ENCODE measurements at regions not wholly inside any gene's neighbourhood (a gene's known extent, or its start where the extent isn't known, plus 50 kb on each side); places are given as distances from the start of the nearest gene placed in this dataset.

GRCh38 chr16:64545768-64546167 is 576.1 kb downstream of the CDH11 start:
- Histone ChIP-seq H3K27me3 (ENCODE audit: control insufficient read depth, insufficient read depth, low read length) (no peaks in the 10 kb centered on the region), H3K27ac (ENCODE audit: low read length) (no peak overlapping the region), H3K4me1 (ENCODE audit: control insufficient read depth, insufficient read depth, low read length) (no peaks in the 10 kb centered on the region), H3K9me3 (ENCODE audit: control insufficient read depth, insufficient read depth, low read length) (no peaks in the 10 kb centered on the region), H3K4me3 (ENCODE audit: low read length) (no peak overlapping the region), H3K36me3 (ENCODE audit: control insufficient read depth, insufficient read depth, low read length) (no peaks in the 10 kb centered on the region)
- WGBS (ENCODE audit: insufficient coverage, insufficient read length) = no CpG with 5 or more reads among the region's 2 CpGs
- DNase-seq (ENCODE audit: low read depth, low spot score) = no peak

GRCh38 chr16:64544859-64545258 is 577.0 kb downstream of the CDH11 start:
- no CpG with 5 or more reads among the region's 1 CpG for WGBS (ENCODE audit: insufficient coverage, insufficient read length)
- Histone ChIP-seq H3K9me3 (ENCODE audit: control insufficient read depth, insufficient read depth, low read length) (no peaks in the 10 kb centered on the region), H3K4me1 (ENCODE audit: control insufficient read depth, insufficient read depth, low read length) (no peaks in the 10 kb centered on the region), H3K36me3 (ENCODE audit: control insufficient read depth, insufficient read depth, low read length) (no peaks in the 10 kb centered on the region), H3K27ac (ENCODE audit: low read length) (no peak overlapping the region), H3K4me3 (ENCODE audit: low read length) (no peak overlapping the region), H3K27me3 (ENCODE audit: control insufficient read depth, insufficient read depth, low read length) (no peaks in the 10 kb centered on the region)
- no peak for DNase-seq (ENCODE audit: low read depth, low spot score)

GRCh38 chr16:64543441-64543840 is 578.4 kb downstream of the CDH11 start:
- DNase-seq (ENCODE audit: low read depth, low spot score) = no peak
- Histone ChIP-seq H3K4me3 (ENCODE audit: low read length) (no peak overlapping the region), H3K9me3 (ENCODE audit: control insufficient read depth, insufficient read depth, low read length) (no peaks in the 10 kb centered on the region), H3K36me3 (ENCODE audit: control insufficient read depth, insufficient read depth, low read length) (no peaks in the 10 kb centered on the region), H3K27me3 (ENCODE audit: control insufficient read depth, insufficient read depth, low read length) (no peaks in the 10 kb centered on the region), H3K4me1 (ENCODE audit: control insufficient read depth, insufficient read depth, low read length) (no peaks in the 10 kb centered on the region), H3K27ac (ENCODE audit: low read length) (no peak overlapping the region)
- no CpG with 5 or more reads among the region's 4 CpGs for WGBS (ENCODE audit: insufficient coverage, insufficient read length)

- Histone ChIP-seq H3K27me3 (ENCODE audit: control insufficient read depth, insufficient read depth, low read length) (no peaks in the 10 kb centered on the region), H3K4me1 (ENCODE audit: control insufficient read depth, insufficient read depth, low read length) (no peaks in the 10 kb centered on the region), H3K4me3 (ENCODE audit: low read length) (no peak overlapping the region), H3K36me3 (ENCODE audit: control insufficient read depth, insufficient read depth, low read length) (no peaks in the 10 kb centered on the region), H3K27ac (ENCODE audit: low read length) (no peak overlapping the region), H3K9me3 (ENCODE audit: control insufficient read depth, insufficient read depth, low read length) (no peaks in the 10 kb centered on the region)
- DNase-seq (ENCODE audit: low read depth, low spot score) = no peak
- WGBS (ENCODE audit: insufficient coverage, insufficient read length) = no CpG with 5 or more reads among the region's 1 CpG
These were observed 578.8 kb downstream of the CDH11 start for GRCh38 chr16:64543031-64543430.

GRCh38 chr16:64542152-64542551 is 579.7 kb downstream of the CDH11 start:
- no peak overlapping the region for H3K27ac ChIP-seq (ENCODE audit: low read length)
- H3K27me3 ChIP-seq (ENCODE audit: control insufficient read depth, insufficient read depth, low read length) = no peaks in the 10 kb centered on the region
- no peaks in the 10 kb centered on the region for H3K36me3 ChIP-seq (ENCODE audit: control insufficient read depth, insufficient read depth, low read length)
- WGBS (ENCODE audit: insufficient coverage, insufficient read length) = no CpG with 5 or more reads among the region's 2 CpGs
- no peak for DNase-seq (ENCODE audit: low read depth, low spot score)
- no peaks in the 10 kb centered on the region for H3K9me3 ChIP-seq (ENCODE audit: control insufficient read depth, insufficient read depth, low read length)
- no peaks in the 10 kb centered on the region for H3K4me1 ChIP-seq (ENCODE audit: control insufficient read depth, insufficient read depth, low read length)
- H3K4me3 ChIP-seq (ENCODE audit: low read length) = no peak overlapping the region

- Histone ChIP-seq H3K36me3 (ENCODE audit: control insufficient read depth, insufficient read depth, low read length) (no peaks in the 10 kb centered on the region), H3K27ac (ENCODE audit: low read length) (no peak overlapping the region), H3K9me3 (ENCODE audit: control insufficient read depth, insufficient read depth, low read length) (no peaks in the 10 kb centered on the region), H3K27me3 (ENCODE audit: control insufficient read depth, insufficient read depth, low read length) (no peaks in the 10 kb centered on the region), H3K4me1 (ENCODE audit: control insufficient read depth, insufficient read depth, low read length) (no peaks in the 10 kb centered on the region), H3K4me3 (ENCODE audit: low read length) (no peak overlapping the region)
- DNase-seq (ENCODE audit: low read depth, low spot score) = no peak
- WGBS (ENCODE audit: insufficient coverage, insufficient read length) = no CpG with 5 or more reads among the region's 2 CpGs
These were observed 580.2 kb downstream of the CDH11 start for GRCh38 chr16:64541621-64542020.

- no CpG with 5 or more reads among the region's 3 CpGs for WGBS (ENCODE audit: insufficient coverage, insufficient read length)
- Histone ChIP-seq H3K9me3 (ENCODE audit: control insufficient read depth, insufficient read depth, low read length) (no peaks in the 10 kb centered on the region), H3K4me3 (ENCODE audit: low read length) (no peak overlapping the region), H3K36me3 (ENCODE audit: control insufficient read depth, insufficient read depth, low read length) (no peaks in the 10 kb centered on the region), H3K4me1 (ENCODE audit: control insufficient read depth, insufficient read depth, low read length) (no peaks in the 10 kb centered on the region), H3K27me3 (ENCODE audit: control insufficient read depth, insufficient read depth, low read length) (no peaks in the 10 kb centered on the region), H3K27ac (ENCODE audit: low read length) (no peak overlapping the region)
- no peak for DNase-seq (ENCODE audit: low read depth, low spot score)
These were observed 581.4 kb downstream of the CDH11 start for GRCh38 chr16:64540434-64540833.

- H3K36me3 ChIP-seq (ENCODE audit: control insufficient read depth, insufficient read depth, low read length) = no peaks in the 10 kb centered on the region
- WGBS (ENCODE audit: insufficient coverage, insufficient read length) = no CpG with 5 or more reads among the region's 4 CpGs
- H3K27ac ChIP-seq (ENCODE audit: low read length) = no peak overlapping the region
- H3K4me3 ChIP-seq (ENCODE audit: low read length) = no peak overlapping the region
- no peaks in the 10 kb centered on the region for H3K27me3 ChIP-seq (ENCODE audit: control insufficient read depth, insufficient read depth, low read length)
- H3K9me3 ChIP-seq (ENCODE audit: control insufficient read depth, insufficient read depth, low read length) = no peaks in the 10 kb centered on the region
- no peak for DNase-seq (ENCODE audit: low read depth, low spot score)
- H3K4me1 ChIP-seq (ENCODE audit: control insufficient read depth, insufficient read depth, low read length) = no peaks in the 10 kb centered on the region
These were observed 582.0 kb downstream of the CDH11 start for GRCh38 chr16:64539811-64540371.

- Histone ChIP-seq H3K9me3 (ENCODE audit: control insufficient read depth, insufficient read depth, low read length) (no peaks in the 10 kb centered on the region), H3K4me3 (ENCODE audit: low read length) (no peak overlapping the region), H3K36me3 (ENCODE audit: control insufficient read depth, insufficient read depth, low read length) (no peaks in the 10 kb centered on the region), H3K27me3 (ENCODE audit: control insufficient read depth, insufficient read depth, low read length) (no peaks in the 10 kb centered on the region), H3K4me1 (ENCODE audit: control insufficient read depth, insufficient read depth, low read length) (no peaks in the 10 kb centered on the region; the same call in 1 of the 2 replicates), H3K27ac (ENCODE audit: low read length) (no peak overlapping the region)
- no peak for DNase-seq (ENCODE audit: low read depth, low spot score)
- WGBS (ENCODE audit: insufficient coverage, insufficient read length) = no CpG with 5 or more reads among the region's 6 CpGs
These were observed 587.6 kb downstream of the CDH11 start for GRCh38 chr16:64534180-64534780.

GRCh38 chr16:64532691-64533090 is 589.2 kb downstream of the CDH11 start:
- Histone ChIP-seq H3K4me1 (ENCODE audit: control insufficient read depth, insufficient read depth, low read length) (no peaks in the 10 kb centered on the region; the same call in 1 of the 2 replicates), H3K27me3 (ENCODE audit: control insufficient read depth, insufficient read depth, low read length) (no peaks in the 10 kb centered on the region), H3K36me3 (ENCODE audit: control insufficient read depth, insufficient read depth, low read length) (no peaks in the 10 kb centered on the region), H3K27ac (ENCODE audit: low read length) (no peak overlapping the region), H3K4me3 (ENCODE audit: low read length) (no peak overlapping the region), H3K9me3 (ENCODE audit: control insufficient read depth, insufficient read depth, low read length) (no peaks in the 10 kb centered on the region)
- whole genome bisulfite sequencing (ENCODE audit: insufficient coverage, insufficient read length) = no CpG with 5 or more reads among the region's 9 CpGs
- no peak for DNase-seq (ENCODE audit: low read depth, low spot score)

GRCh38 chr16:64532117-64532516 is 589.7 kb downstream of the CDH11 start:
- no peaks in the 10 kb centered on the region for H3K36me3 ChIP-seq (ENCODE audit: control insufficient read depth, insufficient read depth, low read length)
- H3K4me3 ChIP-seq (ENCODE audit: low read length) = no peak overlapping the region
- no peak for DNase-seq (ENCODE audit: low read depth, low spot score)
- no peaks in the 10 kb centered on the region; the same call in 1 of the 2 replicates for H3K4me1 ChIP-seq (ENCODE audit: control insufficient read depth, insufficient read depth, low read length)
- no peaks in the 10 kb centered on the region for H3K9me3 ChIP-seq (ENCODE audit: control insufficient read depth, insufficient read depth, low read length)
- no peaks in the 10 kb centered on the region for H3K27me3 ChIP-seq (ENCODE audit: control insufficient read depth, insufficient read depth, low read length)
- H3K27ac ChIP-seq (ENCODE audit: low read length) = no peak overlapping the region
- WGBS (ENCODE audit: insufficient coverage, insufficient read length) = no CpG with 5 or more reads among the region's 3 CpGs
